Erythroblast (primary cell): ENCODE measurements at regions not wholly inside any gene's neighbourhood (a gene's known extent, or its start where the extent isn't known, plus 50 kb on each side); places are given as distances from the start of the nearest gene placed in this dataset.

Source experiments
- GATA1 ChIP-seq: IDR thresholded peaks from 2 replicates; pipeline ENCODE4 v1.6.1; 2011; ENCODE audit warnings: low read depth, mild to moderate bottlenecking, control low read depth, low read length, moderate library complexity
- POLR2A ChIP-seq: IDR thresholded peaks from 2 replicates; pipeline ENCODE4 v1.6.1; 2011; ENCODE audit warnings: mild to moderate bottlenecking, low read length

DNA sequence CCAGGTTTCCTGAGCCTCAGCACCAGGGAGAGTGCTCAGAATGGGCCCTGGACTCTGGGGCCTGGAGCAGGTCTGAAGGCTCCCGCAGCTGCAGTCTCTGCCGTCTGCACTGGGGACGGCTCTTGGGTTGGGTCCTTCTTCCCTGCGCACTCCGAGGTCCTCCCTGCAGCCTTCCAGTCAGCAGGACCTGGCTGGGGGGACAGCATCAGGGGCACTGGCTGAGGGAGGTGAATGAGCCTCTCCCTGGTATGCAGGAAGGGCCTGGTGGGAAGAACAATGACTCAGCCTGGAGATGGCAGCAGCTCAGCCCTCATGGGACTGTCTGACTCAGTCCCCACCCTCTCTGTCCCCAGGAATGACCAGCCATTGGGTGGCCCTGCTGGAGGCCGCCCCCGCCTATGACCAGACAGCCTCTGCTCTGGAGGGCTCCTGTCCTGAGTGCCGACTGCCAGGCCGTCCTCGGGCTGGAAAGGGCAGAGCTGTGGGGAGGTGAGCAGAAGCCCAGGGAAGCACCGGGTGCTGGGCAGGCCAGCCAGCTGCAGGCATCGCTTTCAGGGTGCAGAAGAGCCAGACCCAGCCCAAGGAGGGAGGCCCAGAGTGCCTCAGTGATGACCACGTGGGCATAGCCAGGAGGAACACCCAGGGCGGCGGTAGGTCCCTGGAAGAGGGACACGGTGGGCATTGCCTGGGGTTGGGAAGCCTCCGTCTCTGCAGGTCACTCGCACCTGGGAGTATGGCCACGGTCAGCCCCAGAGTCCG is 455.0 kb downstream of the BRD1 start:
- TF ChIP-seq POLR2A (no peak), GATA1 (no peak)
